ENCODE measurements at regions not wholly inside any gene's neighbourhood (a gene's known extent, or its start where the extent isn't known, plus 50 kb on each side); places are given as distances from the start of the nearest gene placed in this dataset.

- no peaks in the 10 kb centered on the region for H3K36me3 ChIP-seq
- no peak overlapping the region for H3K27ac ChIP-seq
- DNase-seq, result no peak
- no peaks in the 10 kb centered on the region for H3K4me1 ChIP-seq (ENCODE audit: insufficient read depth)
- intact Hi-C loops (cut with DNase I), result loop anchor here in 1 of 4 donors (10.0 kb wide), 1 partner anchor 243 kb away; no protein-coding TSS in a partner anchor
- WGBS, 3 donors, result 74 to 79% (median 75%) methylated on average over 9 of the region's 9 CpGs
- H3K4me3 ChIP-seq, result no peak overlapping the region
- TF ChIP-seq EP300 (IDR thresholded peaks at IDR 0.05), result no peak
- no peak for TF ChIP-seq CTCF (IDR thresholded peaks at IDR 0.05)
- no peak for TF ChIP-seq POLR2A (IDR thresholded peaks at IDR 0.05)
- H3K27me3 ChIP-seq, result no peaks in the 10 kb centered on the region
- no peaks in the 10 kb centered on the region for H3K9me3 ChIP-seq
Measured at GRCh38 chr4:173747537-173748257, 217.7 kb upstream of the HAND2 start.

GRCh38 chr4:173746424-173746823 lies 216.4 kb upstream of the HAND2 start:
- H3K36me3 ChIP-seq, result no peaks in the 10 kb centered on the region
- intact Hi-C loops (cut with DNase I), result loop anchor here in 1 of 4 donors (10.0 kb wide), 1 partner anchor 242 kb away; no protein-coding TSS in a partner anchor
- H3K27ac ChIP-seq, result no peak overlapping the region
- H3K9me3 ChIP-seq, result no peaks in the 10 kb centered on the region
- no peaks in the 10 kb centered on the region for H3K27me3 ChIP-seq
- WGBS, 3 donors, result 72 to 82% (median 75%) methylated on average over 7 of the region's 7 CpGs
- TF ChIP-seq CTCF (IDR thresholded peaks at IDR 0.05) (no peak), EP300 (IDR thresholded peaks at IDR 0.05) (no peak), POLR2A (IDR thresholded peaks at IDR 0.05) (no peak)
- DNase-seq, result no peak
- H3K4me1 ChIP-seq (ENCODE audit: insufficient read depth), result no peaks in the 10 kb centered on the region
- H3K4me3 ChIP-seq, result no peak overlapping the region

- 63 to 77% (median 64%) methylated on average over 3 of the region's 3 CpGs for WGBS, 3 donors
- TF ChIP-seq POLR2A (IDR thresholded peaks at IDR 0.05), result no peak
- TF ChIP-seq CTCF (IDR thresholded peaks at IDR 0.05), result no peak
- no peak for TF ChIP-seq EP300 (IDR thresholded peaks at IDR 0.05)
- no peaks in the 10 kb centered on the region for H3K36me3 ChIP-seq
- H3K27me3 ChIP-seq, result no peaks in the 10 kb centered on the region
- intact Hi-C loops (cut with DNase I), result loop anchor here in 1 of 4 donors (10.0 kb wide), 1 partner anchor 241 kb away; no protein-coding TSS in a partner anchor
- H3K4me3 ChIP-seq, result no peak overlapping the region
- H3K27ac ChIP-seq, result no peak overlapping the region
- no peaks in the 10 kb centered on the region for H3K4me1 ChIP-seq (ENCODE audit: insufficient read depth)
- no peak for DNase-seq
- H3K9me3 ChIP-seq, result no peaks in the 10 kb centered on the region
Measured at GRCh38 chr4:173745765-173746164, 215.7 kb upstream of the HAND2 start.

GRCh38 chr4:173736840-173737239 lies 206.8 kb upstream of the HAND2 start:
- no peak overlapping the region for H3K4me3 ChIP-seq
- DNase-seq, result no peak
- H3K9me3 ChIP-seq, result no peaks in the 10 kb centered on the region
- no peaks in the 10 kb centered on the region for H3K27me3 ChIP-seq
- H3K27ac ChIP-seq, result no peak overlapping the region
- TF ChIP-seq EP300 (IDR thresholded peaks at IDR 0.05) (no peak), CTCF (IDR thresholded peaks at IDR 0.05) (no peak), POLR2A (IDR thresholded peaks at IDR 0.05) (no peak)
- WGBS, 3 donors, result 79 to 91% (median 84%) methylated on average over 1 of the region's 1 CpG
- intact Hi-C loops (cut with DNase I), result no loop called here
- H3K4me1 ChIP-seq (ENCODE audit: insufficient read depth), result no peaks in the 10 kb centered on the region
- H3K36me3 ChIP-seq, result no peaks in the 10 kb centered on the region
